Body of pancreas (tissue), 4 donors: ENCODE measurements at regions not wholly inside any gene's neighbourhood (a gene's known extent, or its start where the extent isn't known, plus 50 kb on each side); places are given as distances from the start of the nearest gene placed in this dataset.

Experiments used
- ATAC-seq: fragments of 150-250 bp; one replicate; pipeline ENCODE4 v1.9.1; 2016
- DNase-seq, 4 donors: peaks; one replicate each; pipeline ENCODE4 v3.0.0-alpha.2; 2019
- H3K27ac ChIP-seq, 4 donors: fragments of 200-600 bp; sonication (generic); 1 replicate in 3 of 4; 2 replicates in 1 of 4; pipeline versions ENCODE4 v1.5.1 to v1.6.1; 2016 to 2019; ENCODE audit warnings: mild to moderate bottlenecking in 1 of 4, mixed read lengths in 1 of 4, moderate library complexity in 1 of 4
- H3K27me3 ChIP-seq, 2 donors: fragments of 200-600 bp; sonication (generic); one replicate each; pipeline ENCODE4 v1.6.0; 2016; ENCODE audit warnings: mild to moderate bottlenecking in 1 of 2
- H3K36me3 ChIP-seq, 2 donors: fragments of 200-600 bp; sonication (generic); replicated peaks in 1 of 2; 2 replicates each; pipeline ENCODE4 v1.5.1; 2016; ENCODE audit warnings: low read depth in 2 of 2; ENCODE audit not compliant: insufficient read depth in 1 of 2
- H3K4me1 ChIP-seq: fragments of 200-600 bp; sonication (generic); one replicate; pipeline ENCODE4 v1.6.0; 2016
- H3K4me3 ChIP-seq, 2 donors: fragments of 200-600 bp; sonication (generic); 1 replicate in 1 of 2; 2 replicates in 1 of 2; pipeline ENCODE4 v1.5.1; 2016 to 2019
- H3K9me3 ChIP-seq, 3 donors: fragments of 200-600 bp; sonication (generic); 1 replicate in 2 of 3; 2 replicates in 1 of 3; pipeline ENCODE4 v1.5.1; 2016
- POLR2A ChIP-seq, 3 donors: fragments of 450-650 bp; IDR thresholded peaks; one replicate each; pipeline ENCODE4 v1.6.1; 2016; ENCODE audit warnings: antibody characterized with exemption in 3 of 3, mild to moderate bottlenecking in 2 of 3
- WGBS, 2 donors: methylation state at CpG; one replicate each; pipeline ENCODE4 v1.1.5; 2017; 5-methylcytosine and 5-hydroxymethylcytosine counted together
- intact Hi-C: fragments of 100-400 bp; cut with DNase I; formaldehyde crosslinking; loops from one replicate; pipeline ENCODE4 v1.15.1; 2023
- TF ChIP-seq, protein P1 (sequence below), 7 experiments: fragments of 450-650 bp in 4 of 7; fragments of 200-600 bp in 3 of 7; sonication (generic) in 3 of 7; IDR thresholded peaks; one replicate each; pipeline ENCODE4 v1.5.1; 2016 to 2019; ENCODE audit warnings: antibody characterized with exemption in 7 of 7

GRCh38 chr3:83065851-83066460 lies 1304.5 kb upstream of the GBE1 start:
- Histone ChIP-seq H3K9me3 (peaks cover 0 to 6% (median 0%) of the 10 kb centered on the region in 3 donors), H3K4me1 (no peaks in the 10 kb centered on the region), H3K4me3 (no peak overlapping the region), H3K36me3 (no peaks in the 10 kb centered on the region), H3K27ac (no peak overlapping the region), H3K27me3 (no peaks in the 10 kb centered on the region)
- TF ChIP-seq, protein P1, sequence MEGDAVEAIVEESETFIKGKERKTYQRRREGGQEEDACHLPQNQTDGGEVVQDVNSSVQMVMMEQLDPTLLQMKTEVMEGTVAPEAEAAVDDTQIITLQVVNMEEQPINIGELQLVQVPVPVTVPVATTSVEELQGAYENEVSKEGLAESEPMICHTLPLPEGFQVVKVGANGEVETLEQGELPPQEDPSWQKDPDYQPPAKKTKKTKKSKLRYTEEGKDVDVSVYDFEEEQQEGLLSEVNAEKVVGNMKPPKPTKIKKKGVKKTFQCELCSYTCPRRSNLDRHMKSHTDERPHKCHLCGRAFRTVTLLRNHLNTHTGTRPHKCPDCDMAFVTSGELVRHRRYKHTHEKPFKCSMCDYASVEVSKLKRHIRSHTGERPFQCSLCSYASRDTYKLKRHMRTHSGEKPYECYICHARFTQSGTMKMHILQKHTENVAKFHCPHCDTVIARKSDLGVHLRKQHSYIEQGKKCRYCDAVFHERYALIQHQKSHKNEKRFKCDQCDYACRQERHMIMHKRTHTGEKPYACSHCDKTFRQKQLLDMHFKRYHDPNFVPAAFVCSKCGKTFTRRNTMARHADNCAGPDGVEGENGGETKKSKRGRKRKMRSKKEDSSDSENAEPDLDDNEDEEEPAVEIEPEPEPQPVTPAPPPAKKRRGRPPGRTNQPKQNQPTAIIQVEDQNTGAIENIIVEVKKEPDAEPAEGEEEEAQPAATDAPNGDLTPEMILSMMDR (IDR thresholded peaks at IDR 0.05): no peak
- TF ChIP-seq POLR2A (IDR thresholded peaks at IDR 0.05): no peak
- intact Hi-C loops: no loop called here
- 50 to 65% methylated on average over 2 of the region's 2 CpGs for WGBS, 2 donors
- ATAC-seq: no peak
- DNase-seq: no peak

- ATAC-seq (no peak), DNase-seq (no peak)
- Histone ChIP-seq H3K27ac (no peak overlapping the region), H3K36me3 (no peaks in the 10 kb centered on the region), H3K4me1 (no peaks in the 10 kb centered on the region), H3K4me3 (no peak overlapping the region), H3K27me3 (no peaks in the 10 kb centered on the region), H3K9me3 (peaks cover 0 to 6% (median 0%) of the 10 kb centered on the region in 3 donors)
- 54 to 70% methylated on average over 2 of the region's 2 CpGs for WGBS, 2 donors
- TF ChIP-seq POLR2A (IDR thresholded peaks at IDR 0.05): no peak
- TF ChIP-seq, protein P1 (IDR thresholded peaks at IDR 0.05): no peak
- intact Hi-C loops: no loop called here
Observed at GRCh38 chr3:83063446-83063845, 1302.0 kb upstream of the GBE1 start.

GRCh38 chr3:83048556-83048955 lies 1287.1 kb upstream of the GBE1 start:
- H3K27ac ChIP-seq: no peak overlapping the region
- no peaks in the 10 kb centered on the region for H3K36me3 ChIP-seq
- H3K4me3 ChIP-seq: no peak overlapping the region
- TF ChIP-seq, protein P1 (IDR thresholded peaks at IDR 0.05): no peak
- TF ChIP-seq POLR2A (IDR thresholded peaks at IDR 0.05): no peak
- intact Hi-C loops: no loop called here
- DNase-seq (no peak), ATAC-seq (no peak)
- WGBS, 2 donors: 39 to 47% methylated on average over 2 of the region's 2 CpGs
- H3K9me3 ChIP-seq: no peaks in the 10 kb centered on the region
- H3K27me3 ChIP-seq: no peaks in the 10 kb centered on the region
- H3K4me1 ChIP-seq: no peaks in the 10 kb centered on the region

- TF ChIP-seq POLR2A (IDR thresholded peaks at IDR 0.05): no peak
- TF ChIP-seq, protein P1 (IDR thresholded peaks at IDR 0.05): no peak
- Histone ChIP-seq H3K4me3 (no peak overlapping the region), H3K36me3 (no peaks in the 10 kb centered on the region), H3K4me1 (no peaks in the 10 kb centered on the region), H3K9me3 (no peaks in the 10 kb centered on the region), H3K27me3 (no peaks in the 10 kb centered on the region), H3K27ac (no peak overlapping the region)
- DNase-seq: no peak
- no peak for ATAC-seq
- intact Hi-C loops: no loop called here
- WGBS, 2 donors: 50 to 76% methylated on average over 1 of the region's 1 CpG
Observed at GRCh38 chr3:83039422-83039821, 1278.0 kb upstream of the GBE1 start.

DNA sequence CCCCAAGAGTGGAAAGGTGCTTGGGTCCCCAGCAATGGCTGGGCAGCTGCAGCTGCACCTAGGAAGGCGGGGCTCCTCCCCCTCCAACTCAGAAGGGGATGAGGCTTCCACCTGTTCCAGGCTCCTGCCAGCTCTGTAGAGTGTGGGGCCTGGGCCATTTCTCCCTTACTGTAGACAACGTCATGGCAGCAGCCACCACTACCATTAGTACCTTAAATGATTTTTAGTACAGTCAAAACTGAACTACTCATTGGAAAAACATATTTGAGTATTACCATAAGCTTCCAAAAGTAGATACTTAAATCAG lies 1274.2 kb upstream of the GBE1 start:
- H3K36me3 ChIP-seq: no peaks in the 10 kb centered on the region
- no peaks in the 10 kb centered on the region for H3K27me3 ChIP-seq
- no peak for TF ChIP-seq POLR2A (IDR thresholded peaks at IDR 0.05)
- TF ChIP-seq, protein P1 (IDR thresholded peaks at IDR 0.05): no peak
- H3K4me3 ChIP-seq: no peak overlapping the region
- H3K4me1 ChIP-seq: no peaks in the 10 kb centered on the region
- no peak overlapping the region for H3K27ac ChIP-seq
- no peaks in the 10 kb centered on the region for H3K9me3 ChIP-seq
- ATAC-seq (no peak), DNase-seq (no peak)
- 50 to 77% methylated on average over 2 of the region's 2 CpGs for WGBS, 2 donors
- intact Hi-C loops: no loop called here
